CD4-positive, alpha-beta T cell (primary cell): ENCODE measurements at regions not wholly inside any gene's neighbourhood (a gene's known extent, or its start where the extent isn't known, plus 50 kb on each side); places are given as distances from the start of the nearest gene placed in this dataset.

Experiments used
- ATAC-seq: fragments of 200-7000 bp; cut with Tn5 transposase; one replicate; pipeline ENCODE4 v1.10.0; 2022; ENCODE audit warnings: mild to moderate bottlenecking; ENCODE audit not compliant: poor library complexity
- CTCF ChIA-PET: fragments of 350-600 bp; sonication (Branson Sonifier 250); formaldehyde crosslinking; loops from one replicate; lab custom pipeline; 2021; ENCODE audit warnings: antibody characterized with exemption, inconsistent platforms; lab: Charles Lee
- POLR2A ChIA-PET: fragments of 350-600 bp; sonication (Branson Sonifier 250); formaldehyde crosslinking; loops from one replicate; lab custom pipeline; 2021; ENCODE audit warnings: antibody characterized with exemption, inconsistent platforms; lab: Charles Lee
- DNase-seq, 14 experiments: peaks; one replicate each; pipeline ENCODE4 v3.0.0-alpha.2; 2013 to 2020; ENCODE audit warnings: mixed read lengths in 2 of 14
- H3K27ac ChIP-seq, 2 donors: one replicate each; pipeline versions ENCODE4 v1.5.1 to v1.7.0; 2013; ENCODE audit warnings: low read length in 2 of 2, low read depth in 1 of 2, mild to moderate bottlenecking in 1 of 2
- H3K27me3 ChIP-seq, 2 experiments: 1 replicate in 1 of 2; 2 replicates in 1 of 2; pipeline versions ENCODE4 v1.6.1 to v1.7.0; 2013; ENCODE audit warnings: low read length in 2 of 2, control low read depth in 1 of 2, mild to moderate bottlenecking in 1 of 2, moderate library complexity in 1 of 2; ENCODE audit not compliant: insufficient read depth in 2 of 2, control insufficient read depth in 1 of 2
- H3K36me3 ChIP-seq: one replicate; pipeline ENCODE4 v1.6.1; 2013; ENCODE audit warnings: low read length, control low read depth; ENCODE audit not compliant: insufficient read depth
- H3K4me1 ChIP-seq: one replicate; pipeline ENCODE4 v1.6.1; 2013; ENCODE audit warnings: low read length, control low read depth; ENCODE audit not compliant: insufficient read depth
- H3K4me3 ChIP-seq: one replicate; pipeline ENCODE4 v1.5.1; 2013; ENCODE audit warnings: mild to moderate bottlenecking, low read length, moderate library complexity
- H3K9me3 ChIP-seq, 2 experiments: 1 replicate in 1 of 2; 2 replicates in 1 of 2; pipeline versions ENCODE4 v1.6.1 to v1.7.0; 2013; ENCODE audit warnings: low read length in 2 of 2, mild to moderate bottlenecking in 2 of 2, control low read depth in 1 of 2, moderate library complexity in 1 of 2; ENCODE audit not compliant: control insufficient read depth in 1 of 2, insufficient read depth in 1 of 2
- H3K27ac Mint-ChIP-seq: one replicate; pipeline ENCODE4 v1.8.0; 2020; ENCODE audit warnings: mixed read lengths
- H3K27me3 Mint-ChIP-seq: one replicate; pipeline ENCODE4 v1.8.0; 2021; ENCODE audit warnings: mixed read lengths
- H3K36me3 Mint-ChIP-seq: one replicate; pipeline ENCODE4 v1.8.0; 2021; ENCODE audit warnings: low read depth, mixed read lengths
- H3K4me1 Mint-ChIP-seq: one replicate; pipeline ENCODE4 v1.8.0; 2021; ENCODE audit warnings: low read depth, mixed read lengths
- H3K4me3 Mint-ChIP-seq: one replicate; pipeline ENCODE4 v1.8.0; 2020; ENCODE audit warnings: mild to moderate bottlenecking, mixed read lengths
- H3K9me3 Mint-ChIP-seq: one replicate; pipeline ENCODE4 v1.8.0; 2020; ENCODE audit warnings: mixed read lengths
- CTCF ChIP-seq: fragments of 200-600 bp; IDR thresholded peaks from one replicate; pipeline ENCODE4 v1.8.0; 2022; ENCODE audit warnings: antibody characterized with exemption, mild to moderate bottlenecking
- intact Hi-C, 2 experiments: fragments of 100-400 bp; cut with DNase I in 1 of 2; cut with micrococcal nuclease in 1 of 2; formaldehyde crosslinking; loops; one replicate each; pipeline versions ENCODE4 v1.15.1 to v1.9.0; 2023 to 2025; cut with DNase I, micrococcal nuclease

- no peaks in the 10 kb centered on the region for H3K27me3 ChIP-seq
- H3K4me1 ChIP-seq = no peaks in the 10 kb centered on the region
- Mint-ChIP-seq H3K4me3 (no peak overlapping the region), H3K36me3 (no peaks in the 10 kb centered on the region), H3K27ac (no peak overlapping the region), H3K9me3 (peaks cover 2% of the 10 kb centered on the region), H3K27me3 (no peaks in the 10 kb centered on the region), H3K4me1 (no peaks in the 10 kb centered on the region)
- peaks cover 3 to 10% of the 10 kb centered on the region in 2 experiments for H3K9me3 ChIP-seq
- no peak for TF ChIP-seq CTCF
- H3K36me3 ChIP-seq = no peaks in the 10 kb centered on the region
- DNase-seq (no peak), ATAC-seq (no peak)
- ChIA-PET CTCF (no interaction called here), POLR2A (no interaction called here)
- no peak overlapping the region for H3K27ac ChIP-seq
- intact Hi-C loops = no loop called here
- H3K4me3 ChIP-seq = no peak overlapping the region
Measured at GRCh38 chr1:239139801-239140200, 246.6 kb upstream of the CHRM3 start.

GRCh38 chr1:239128541-239128940, 257.8 kb upstream of the CHRM3 start:
- H3K4me3 ChIP-seq = no peak overlapping the region
- CTCF ChIA-PET = no interaction called here
- ATAC-seq = no peak
- H3K9me3 ChIP-seq = peaks cover 0 to 3% of the 10 kb centered on the region in 2 experiments
- DNase-seq = no peak
- no peaks in the 10 kb centered on the region for H3K4me1 Mint-ChIP-seq
- no peaks in the 10 kb centered on the region for H3K27me3 ChIP-seq
- H3K4me1 ChIP-seq = no peaks in the 10 kb centered on the region
- POLR2A ChIA-PET = no interaction called here
- H3K27ac Mint-ChIP-seq = no peak overlapping the region
- H3K4me3 Mint-ChIP-seq = no peak overlapping the region
- no peak for TF ChIP-seq CTCF
- no peaks in the 10 kb centered on the region for H3K27me3 Mint-ChIP-seq
- intact Hi-C loops = no loop called here
- H3K9me3 Mint-ChIP-seq = no peaks in the 10 kb centered on the region
- no peaks in the 10 kb centered on the region for H3K36me3 ChIP-seq
- no peak overlapping the region for H3K27ac ChIP-seq
- no peaks in the 10 kb centered on the region for H3K36me3 Mint-ChIP-seq

- POLR2A ChIA-PET = no interaction called here
Measured at GRCh38 chr1:239126884-239127283, 259.5 kb upstream of the CHRM3 start.

More at GRCh38 chr1:239126884-239127283, 259.5 kb upstream of the CHRM3 start:
- no peak for DNase-seq
- H3K4me3 Mint-ChIP-seq = no peak overlapping the region
- intact Hi-C loops = no loop called here
- H3K27ac ChIP-seq = no peak overlapping the region
- no peak overlapping the region for H3K27ac Mint-ChIP-seq
- CTCF ChIA-PET = no interaction called here
- H3K36me3 Mint-ChIP-seq = no peaks in the 10 kb centered on the region
- ATAC-seq = no peak
- no peak for TF ChIP-seq CTCF
- no peaks in the 10 kb centered on the region for H3K36me3 ChIP-seq
- no peaks in the 10 kb centered on the region for H3K4me1 Mint-ChIP-seq
- no peaks in the 10 kb centered on the region for H3K4me1 ChIP-seq
- H3K9me3 ChIP-seq = peaks cover 0 to 3% of the 10 kb centered on the region in 2 experiments
- no peaks in the 10 kb centered on the region for H3K27me3 Mint-ChIP-seq
- no peak overlapping the region for H3K4me3 ChIP-seq
- no peaks in the 10 kb centered on the region for H3K9me3 Mint-ChIP-seq
- no peaks in the 10 kb centered on the region for H3K27me3 ChIP-seq
